Calu3 (cell line): ENCODE measurements at regions not wholly inside any gene's neighbourhood (a gene's known extent, or its start where the extent isn't known, plus 50 kb on each side); places are given as distances from the start of the nearest gene placed in this dataset.

Experiments
- BruUV-seq: library from RNA; stranded (reverse); fragments of 400-500 nt; replicated peaks from 2 replicates; lab custom pipeline; 2021; lab: Mats Ljungman, UMichigan
- CTCF ChIA-PET: fragments of 300-600 bp; sonication (Branson Sonifier 250); formaldehyde crosslinking; loops from one replicate; lab custom pipeline; 2022; ENCODE audit warnings: antibody characterized with exemption; lab: Charles Lee
- DNase-seq: peaks from one replicate; pipeline ENCODE4 v3.0.0; 2022
- H3K27ac Mint-ChIP-seq: one replicate; pipeline ENCODE4 v1.8.0; 2022; ENCODE audit warnings: mixed read lengths; ENCODE audit not compliant: unreplicated experiment
- H3K27me3 Mint-ChIP-seq: one replicate; pipeline ENCODE4 v1.8.0; 2022; ENCODE audit warnings: mixed read lengths; ENCODE audit not compliant: unreplicated experiment
- H3K36me3 Mint-ChIP-seq: one replicate; pipeline ENCODE4 v1.8.0; 2022; ENCODE audit warnings: mild to moderate bottlenecking, moderate library complexity, mixed read lengths; ENCODE audit not compliant: insufficient read depth, unreplicated experiment
- H3K4me1 Mint-ChIP-seq: one replicate; pipeline ENCODE4 v1.8.0; 2022; ENCODE audit warnings: mild to moderate bottlenecking, low read depth, mixed read lengths; ENCODE audit not compliant: unreplicated experiment
- H3K4me3 Mint-ChIP-seq: one replicate; pipeline ENCODE4 v1.8.0; 2022; ENCODE audit warnings: mild to moderate bottlenecking, low read depth, moderate library complexity, mixed read lengths; ENCODE audit not compliant: unreplicated experiment
- H3K9me3 Mint-ChIP-seq: one replicate; pipeline ENCODE4 v1.8.0; 2022; ENCODE audit warnings: low read depth, mixed read lengths; ENCODE audit not compliant: unreplicated experiment
- CTCF ChIP-seq: fragments of 200-600 bp; IDR thresholded peaks from one replicate; pipeline ENCODE4 v1.8.0; 2022; ENCODE audit warnings: antibody characterized with exemption; ENCODE audit not compliant: unreplicated experiment
- intact Hi-C: fragments of 100-400 bp; cut with micrococcal nuclease; formaldehyde crosslinking; loops from one replicate; pipeline ENCODE4 v1.10.0; 2022; ENCODE audit not compliant: unreplicated experiment

GRCh38 chr4:165709516-165709915 lies 163.5 kb upstream of the TLL1 start:
- Mint-ChIP-seq H3K9me3 (no peaks in the 10 kb centered on the region), H3K27ac (no peak overlapping the region), H3K27me3 (no peaks in the 10 kb centered on the region), H3K36me3 (no peaks in the 10 kb centered on the region), H3K4me1 (peaks cover 17% of the 10 kb centered on the region), H3K4me3 (no peak overlapping the region)
- no peak for TF ChIP-seq CTCF
- BruUV-seq, result no TSS peak
- no peak for DNase-seq
- intact Hi-C loops, result no loop called here
- CTCF ChIA-PET, result no interaction called here

GRCh38 chr4:165709973-165710526 lies 163.0 kb upstream of the TLL1 start:
- no peak overlapping the region for H3K4me3 Mint-ChIP-seq
- H3K4me1 Mint-ChIP-seq, result peaks cover 17% of the 10 kb centered on the region
- no TSS peak for BruUV-seq
- H3K9me3 Mint-ChIP-seq, result no peaks in the 10 kb centered on the region
- TF ChIP-seq CTCF, result no peak
- intact Hi-C loops, result no loop called here
- no peaks in the 10 kb centered on the region for H3K36me3 Mint-ChIP-seq
- H3K27me3 Mint-ChIP-seq, result no peaks in the 10 kb centered on the region
- DNase-seq, result no peak
- no peak overlapping the region for H3K27ac Mint-ChIP-seq
- CTCF ChIA-PET, result no interaction called here

GRCh38 chr4:165711436-165711835 lies 161.6 kb upstream of the TLL1 start:
- Mint-ChIP-seq H3K27me3 (no peaks in the 10 kb centered on the region), H3K4me1 (peaks cover 17% of the 10 kb centered on the region), H3K4me3 (no peak overlapping the region), H3K27ac (no peak overlapping the region), H3K9me3 (no peaks in the 10 kb centered on the region), H3K36me3 (no peaks in the 10 kb centered on the region)
- no TSS peak for BruUV-seq
- intact Hi-C loops, result no loop called here
- no peak for TF ChIP-seq CTCF
- CTCF ChIA-PET, result no interaction called here
- DNase-seq, result no peak

- Mint-ChIP-seq H3K27ac (no peak overlapping the region), H3K36me3 (no peaks in the 10 kb centered on the region), H3K27me3 (no peaks in the 10 kb centered on the region), H3K4me1 (peaks cover 17% of the 10 kb centered on the region), H3K9me3 (no peaks in the 10 kb centered on the region), H3K4me3 (no peak overlapping the region)
- no peak for DNase-seq
- TF ChIP-seq CTCF, result no peak
- BruUV-seq, result no TSS peak
- CTCF ChIA-PET, result no interaction called here
- intact Hi-C loops, result no loop called here
Observed at GRCh38 chr4:165711912-165712311, 161.1 kb upstream of the TLL1 start.
